ELF-1 (cell line): ENCODE measurements at regions not wholly inside any gene's neighbourhood (a gene's known extent, or its start where the extent isn't known, plus 50 kb on each side); places are given as distances from the start of the nearest gene placed in this dataset.
"Not testable (repeated sequence)": the region's sequence is repeated elsewhere in the genome, so short reads cannot be mapped to it uniquely, and the experiment has no call there.

Source experiments
- DNase-seq: peaks from one replicate; pipeline ENCODE4 v3.0.0-alpha.2; 2016; ENCODE audit warnings: low read depth, low spot score

DNA sequence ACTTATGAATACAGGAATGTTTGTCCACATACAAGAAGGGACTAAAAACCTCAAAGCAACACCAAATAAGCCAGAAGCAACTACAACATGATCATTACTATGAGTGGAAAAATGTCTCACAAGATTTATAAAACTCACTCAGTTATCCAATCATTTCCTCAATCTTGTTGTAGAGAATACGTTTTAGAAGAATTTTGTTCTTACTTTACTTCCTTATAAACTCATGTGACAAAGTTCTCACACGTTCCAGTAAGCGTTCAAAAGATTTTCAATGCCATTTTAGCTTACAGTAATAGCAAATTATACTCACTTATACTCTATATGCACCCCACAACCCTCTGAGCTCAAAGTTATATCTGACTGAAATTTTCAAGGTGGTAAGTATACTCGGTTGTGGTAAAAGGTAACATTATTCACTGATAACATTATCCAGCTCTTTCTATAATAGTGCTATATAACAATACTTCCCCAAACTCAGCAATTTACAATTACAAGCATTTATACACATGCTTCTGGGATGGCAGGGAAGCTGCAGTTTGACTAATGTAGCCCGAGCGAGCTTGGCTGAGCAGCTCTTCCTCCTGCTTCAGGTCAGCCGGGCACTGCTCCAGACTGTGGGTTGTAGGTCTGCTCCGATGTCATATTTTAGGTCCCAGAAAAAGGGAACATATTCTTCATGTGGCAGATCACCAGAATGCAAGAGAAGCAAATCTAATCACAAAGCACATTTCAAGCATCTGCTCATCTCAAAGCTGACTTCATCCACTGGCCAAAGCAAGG is 226.3 kb downstream of the RCHY1 start:
- no peak for DNase-seq

DNA sequence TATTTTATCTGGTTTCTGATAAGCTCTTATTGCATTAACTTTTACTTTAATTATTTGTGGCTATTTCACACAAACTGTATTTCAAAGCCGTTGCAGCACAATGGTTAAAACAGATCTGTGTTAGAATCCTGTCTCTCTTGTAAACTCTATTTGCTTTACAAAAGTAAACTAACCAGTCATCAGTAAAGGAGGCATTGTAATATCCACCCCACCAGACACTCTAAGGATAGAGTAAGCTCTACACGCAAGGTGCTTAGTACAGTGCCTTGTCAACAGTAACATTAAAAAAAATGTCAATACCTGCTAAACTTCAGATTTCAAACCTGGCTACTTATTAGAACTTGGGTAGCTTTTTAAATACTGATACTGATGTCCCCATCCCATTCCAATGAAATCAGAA is 228.4 kb downstream of the RCHY1 start:
- DNase-seq: no peak

DNA sequence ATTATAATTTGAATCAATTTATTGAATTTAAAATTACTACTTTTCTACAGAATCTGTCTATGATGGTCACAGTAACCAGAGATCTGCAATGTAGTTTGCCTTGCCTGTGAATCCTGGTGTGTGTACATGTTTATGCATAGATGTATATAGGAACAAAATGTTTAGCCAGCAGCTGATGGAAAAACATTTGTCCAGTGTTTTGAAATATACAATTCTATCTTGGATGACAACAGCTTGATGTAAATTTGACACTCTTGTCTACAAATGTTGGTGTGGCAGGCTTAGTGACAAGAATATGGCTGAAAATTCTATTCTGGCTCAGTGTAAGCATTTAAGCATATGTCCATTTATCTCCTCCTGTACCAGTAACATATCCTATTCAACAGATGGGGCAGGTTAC is 229.4 kb downstream of the RCHY1 start:
- DNase-seq: no peak

DNA sequence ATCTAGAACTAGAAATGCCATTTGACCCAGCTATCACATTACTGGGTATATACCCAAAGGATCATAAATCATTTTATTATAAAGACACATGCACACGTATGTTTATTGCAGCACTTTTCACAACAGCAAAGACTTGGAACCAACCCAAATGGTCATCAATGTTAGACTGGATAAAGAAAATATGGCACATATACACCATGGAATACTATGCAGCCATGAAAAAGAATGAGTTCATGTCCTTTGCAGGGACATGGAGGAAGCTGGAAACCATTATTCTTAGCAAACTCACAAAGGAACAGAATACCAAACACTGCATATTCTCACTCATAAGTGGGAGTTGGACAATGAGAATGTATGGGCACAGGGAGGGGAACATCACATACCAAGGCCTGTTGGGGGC is 233.7 kb downstream of the RCHY1 start:
- not testable (repeated sequence) for DNase-seq

DNA sequence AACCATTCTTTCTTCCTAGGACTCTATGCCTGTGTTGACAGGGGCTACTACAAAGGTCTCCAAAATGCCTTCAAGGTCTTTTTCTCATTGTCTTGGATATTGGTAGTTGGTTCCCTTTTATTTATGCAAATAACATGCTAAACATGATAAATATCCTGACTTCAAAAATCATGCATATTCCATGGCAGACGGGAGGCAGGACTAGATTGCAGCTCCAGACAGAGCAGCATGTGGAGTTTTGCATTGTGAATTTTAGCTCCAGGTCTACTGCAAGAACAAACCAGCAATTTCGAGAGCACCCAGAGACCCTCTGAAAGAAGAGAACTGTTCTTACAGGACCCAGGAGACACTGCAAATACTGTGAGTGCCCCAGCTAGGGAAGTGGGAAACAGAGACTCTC is 254.9 kb downstream of the RCHY1 start:
- DNase-seq: no peak

DNA sequence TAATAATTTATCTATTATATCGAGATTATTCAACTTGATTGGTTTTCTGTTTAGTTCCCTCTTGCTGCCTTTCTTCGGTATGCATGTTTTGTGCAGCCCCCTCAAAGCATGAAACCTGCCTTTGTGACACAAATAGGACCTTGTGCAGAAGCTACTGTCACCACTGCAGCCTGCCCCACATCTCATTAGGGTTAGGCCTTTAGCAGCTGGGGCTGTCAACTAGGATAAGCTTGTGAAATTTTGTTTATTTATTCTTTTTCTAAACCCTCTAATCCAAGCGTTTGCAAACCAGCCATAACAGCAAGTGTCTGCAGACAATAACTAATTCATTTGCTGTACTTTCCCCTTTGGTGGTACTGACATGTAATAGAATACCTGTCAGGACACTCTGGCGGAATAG is 258.9 kb downstream of the RCHY1 start:
- no peak for DNase-seq

DNA sequence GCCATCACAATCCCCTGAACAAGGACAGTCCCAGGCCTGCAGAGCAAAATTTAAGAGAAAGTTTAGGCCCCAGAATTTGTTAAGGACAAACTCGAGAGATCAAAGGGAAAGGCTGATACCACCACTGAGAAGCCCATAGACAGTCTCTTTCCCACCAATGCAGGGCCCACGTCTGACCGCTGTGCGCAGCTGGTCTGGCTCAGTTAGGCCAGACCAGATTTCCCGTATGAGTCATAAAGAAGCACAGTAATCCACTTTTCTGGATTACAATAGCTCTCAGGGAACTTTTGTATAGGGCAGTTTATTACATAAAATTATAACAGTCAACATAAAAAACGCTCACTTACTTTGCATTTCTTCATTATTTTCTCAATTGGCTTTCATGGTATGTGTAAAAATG is 259.5 kb downstream of the RCHY1 start:
- peak; percentile 45 for DNase-seq

DNA sequence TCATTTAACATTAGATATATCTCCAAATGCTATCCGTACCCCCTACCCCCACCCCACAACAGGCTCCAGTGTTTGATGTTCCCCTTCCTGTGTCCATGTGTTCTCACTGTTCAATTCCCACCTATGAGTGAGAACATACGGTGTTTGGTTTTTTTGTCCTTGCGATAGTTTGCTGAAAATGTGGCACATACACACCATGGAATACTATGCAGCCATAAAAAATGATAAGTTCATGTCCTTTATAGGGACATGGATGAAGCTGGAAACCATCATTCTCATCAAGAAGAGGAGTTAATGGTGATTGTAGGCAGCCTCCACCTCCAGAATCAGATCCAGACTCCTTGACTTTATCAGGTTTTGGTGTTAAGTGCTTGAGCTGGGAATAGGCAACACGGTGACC is 261.1 kb downstream of the RCHY1 start:
- not testable (repeated sequence) for DNase-seq

DNA sequence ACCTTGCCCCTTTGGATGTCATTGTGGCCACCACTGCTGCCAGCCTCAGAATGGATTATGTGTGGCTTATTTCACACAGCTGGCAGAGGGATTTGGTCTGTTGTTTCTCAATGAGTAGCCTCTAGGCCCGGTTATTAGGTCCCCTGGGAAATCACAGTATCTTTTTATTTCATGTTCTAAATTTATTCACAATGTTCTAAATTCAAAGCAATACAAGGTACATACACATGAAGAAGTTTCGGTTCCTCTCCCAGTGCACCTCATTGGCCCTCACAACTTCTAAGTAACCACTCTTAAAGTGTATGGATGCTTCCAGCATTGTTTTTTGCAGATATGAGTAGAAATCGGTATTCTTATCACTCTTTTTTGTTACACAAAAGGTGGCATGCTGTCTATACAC is 262.7 kb downstream of the RCHY1 start:
- DNase-seq: no peak

DNA sequence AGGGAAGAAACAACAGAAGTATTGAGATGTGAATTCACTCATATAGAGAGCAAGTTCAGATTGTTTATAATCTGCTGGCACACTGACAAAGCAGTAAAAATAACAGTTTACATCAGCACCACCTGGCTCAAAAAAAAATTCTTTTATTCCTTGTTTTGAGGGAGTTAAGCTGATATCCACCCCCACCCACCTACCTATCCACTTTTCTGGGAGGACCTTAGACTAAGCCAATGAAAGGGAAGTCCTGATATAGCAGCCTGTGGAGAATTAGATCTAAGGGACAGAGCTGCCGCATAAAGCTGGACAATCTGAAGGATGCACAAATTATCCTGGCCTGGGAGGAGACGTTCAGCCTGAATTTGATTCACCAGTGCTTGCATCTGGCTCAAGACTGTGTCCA is 264.5 kb downstream of the RCHY1 start:
- no peak for DNase-seq

DNA sequence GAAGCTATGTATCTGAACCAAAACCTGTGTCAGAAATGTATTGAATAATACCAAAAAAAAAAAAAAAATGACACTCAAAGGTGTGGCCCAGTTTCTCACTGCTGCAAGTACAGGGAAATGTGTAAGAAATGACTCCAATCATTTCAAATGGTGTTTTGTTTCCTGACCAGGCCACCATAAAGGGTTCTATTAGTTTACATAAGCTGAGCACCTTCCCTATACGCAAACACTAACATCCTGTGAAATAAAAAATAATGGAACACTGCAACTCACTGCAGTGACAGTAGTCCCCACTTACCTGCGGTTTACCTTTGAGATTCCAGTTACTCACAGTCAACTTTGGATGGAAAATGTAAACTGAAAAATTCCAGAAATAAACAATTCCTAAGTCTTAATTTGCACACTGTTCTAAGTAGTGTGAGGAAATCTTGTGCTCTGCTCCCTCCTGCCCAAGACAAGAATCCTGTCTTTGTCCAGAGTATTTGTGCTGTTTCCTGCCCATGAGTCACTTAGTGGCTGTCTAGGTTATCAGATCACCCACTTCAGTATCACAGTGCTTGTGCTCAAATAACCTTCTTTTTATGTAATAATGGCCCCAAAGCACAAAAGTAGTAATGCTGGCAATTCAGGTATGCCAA is 265.3 kb downstream of the RCHY1 start:
- DNase-seq: no peak

DNA sequence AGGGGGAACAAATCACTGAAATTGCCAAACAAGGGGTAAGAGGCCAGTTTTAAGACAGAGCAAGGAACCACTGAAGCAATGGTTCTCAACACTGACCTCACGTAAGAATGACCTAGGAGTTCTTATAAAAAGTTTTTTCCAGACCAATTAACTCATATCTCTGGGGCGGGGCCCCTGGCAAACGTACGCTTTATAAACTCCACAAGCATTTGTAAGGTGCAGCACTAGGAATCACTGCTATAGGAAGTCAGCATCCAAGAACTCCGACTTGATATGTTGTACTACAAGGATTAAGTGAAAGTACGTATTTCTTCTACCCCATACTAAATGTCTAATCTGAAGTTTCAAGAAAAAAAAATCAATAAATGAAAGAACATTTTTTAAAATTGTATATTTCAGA is 269.9 kb downstream of the RCHY1 start:
- DNase-seq: no peak

DNA sequence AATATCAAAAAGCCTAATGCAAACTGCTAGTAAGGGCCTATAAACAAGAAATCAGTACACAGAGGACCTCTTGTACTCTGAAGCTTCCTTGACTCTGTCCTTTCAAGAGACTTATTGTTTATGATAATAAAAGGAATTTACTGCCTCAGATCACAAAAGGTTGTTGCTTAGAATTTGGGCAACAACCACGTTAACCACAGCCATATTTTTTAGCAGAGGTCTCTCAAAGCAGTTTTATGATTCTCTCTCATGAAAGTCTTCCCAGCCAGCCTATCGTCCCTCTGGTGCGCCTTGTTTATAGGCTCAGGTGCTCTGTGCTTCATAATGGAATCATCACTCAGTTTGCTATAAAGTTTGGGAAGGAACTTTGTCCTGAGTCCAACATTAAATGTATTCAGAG is 270.6 kb downstream of the RCHY1 start:
- no peak for DNase-seq

DNA sequence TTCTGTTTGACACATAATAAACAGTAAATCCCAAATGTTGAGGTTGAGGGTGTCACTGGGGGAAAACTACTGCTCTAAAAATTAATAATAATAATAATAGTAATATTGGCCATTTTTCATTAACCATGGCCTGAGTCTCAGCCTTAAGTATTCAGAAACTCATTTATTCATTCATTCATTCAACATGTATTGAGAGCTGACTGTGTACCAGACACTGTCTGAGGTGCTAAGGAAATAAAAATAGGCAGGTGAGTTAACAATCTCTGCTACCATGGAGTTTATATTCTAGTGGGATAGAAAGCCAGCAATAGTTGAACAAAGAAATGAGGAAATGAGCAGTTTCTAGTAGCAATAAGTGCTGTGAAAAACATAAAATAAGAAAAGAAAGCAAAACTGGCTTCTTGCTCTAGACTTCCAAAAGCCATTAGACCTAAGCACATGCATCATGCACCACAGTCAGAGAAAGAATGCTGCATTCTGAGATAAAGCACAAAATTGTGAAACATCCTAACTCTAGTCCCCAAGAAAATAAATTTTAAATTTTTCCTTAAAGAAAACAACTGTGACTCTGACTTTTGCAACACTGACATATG is 278.7 kb downstream of the RCHY1 start:
- DNase-seq: no peak

DNA sequence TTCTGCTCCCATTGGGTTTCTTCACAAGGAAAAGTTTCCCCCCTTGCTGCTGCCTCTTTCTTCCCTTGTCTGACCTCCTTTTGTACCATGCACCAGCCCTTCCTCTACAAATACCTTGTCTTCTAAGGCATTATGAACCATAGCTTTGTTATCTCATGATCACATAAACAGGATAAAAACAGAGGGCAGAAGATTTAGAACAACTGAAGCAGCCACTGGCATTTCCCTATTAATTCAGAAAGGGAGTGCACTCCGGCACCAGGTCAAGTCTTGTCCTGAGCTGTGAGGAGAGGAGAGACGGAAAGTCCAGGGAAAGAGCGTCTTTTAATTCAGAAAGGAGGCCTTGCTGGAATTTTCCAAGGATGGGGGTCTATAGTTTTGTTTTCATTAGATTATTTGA is 281.7 kb downstream of the RCHY1 start:
- no peak for DNase-seq

DNA sequence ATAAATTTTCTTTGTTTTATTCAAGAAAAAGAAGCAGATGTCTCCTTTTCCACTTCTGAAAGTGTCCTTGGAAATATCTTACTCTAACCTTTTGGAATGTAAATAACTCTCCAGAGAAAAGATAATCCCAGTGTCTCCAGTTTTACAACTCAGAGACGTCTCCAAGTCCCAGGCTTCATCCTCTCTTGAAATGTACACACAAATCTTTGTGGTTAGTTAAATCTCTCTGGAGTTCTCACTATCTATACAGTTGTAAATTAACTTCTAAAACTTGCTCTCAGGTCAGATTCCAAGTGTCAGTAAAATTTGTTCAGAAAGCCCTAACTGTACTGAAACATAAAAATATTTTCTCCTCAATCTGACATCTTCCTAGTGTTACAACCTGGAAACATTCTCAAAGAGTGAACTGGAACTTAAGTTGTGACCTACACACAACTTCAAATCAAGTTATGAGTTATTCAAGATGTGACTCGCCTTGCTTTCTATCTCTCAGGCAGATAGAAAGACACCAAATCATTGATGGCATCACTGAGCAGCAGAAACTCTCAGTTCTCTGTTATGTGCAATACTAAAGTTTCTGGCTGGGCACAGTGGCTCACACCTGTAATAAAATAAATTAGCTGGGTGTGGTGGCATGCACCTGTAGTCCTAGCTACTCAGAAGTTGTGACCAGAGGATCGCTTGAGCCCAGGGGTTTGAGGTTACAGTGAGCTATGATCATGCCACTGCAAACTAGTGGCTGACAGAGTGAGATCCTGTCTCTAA is 284.2 kb downstream of the RCHY1 start:
- no peak for DNase-seq

DNA sequence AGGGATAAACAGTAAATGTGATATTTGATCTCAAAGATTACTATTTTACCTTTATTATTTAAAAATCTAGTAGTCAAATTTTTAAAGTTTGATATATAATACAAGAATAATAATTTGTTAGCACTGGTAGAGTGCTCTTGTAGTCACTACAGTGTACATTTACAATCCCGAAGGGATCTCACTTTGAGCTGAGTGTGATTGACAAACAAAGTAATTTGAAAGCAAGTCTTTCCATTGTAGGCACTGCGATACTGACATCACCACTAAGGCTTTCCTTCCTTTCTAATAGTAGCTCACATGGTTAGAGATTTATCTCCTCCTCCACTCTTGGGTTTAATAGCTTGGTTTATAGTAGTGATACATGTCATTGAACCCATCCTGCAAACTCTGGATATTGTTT is 280.6 kb downstream of the PARM1 start:
- no peak for DNase-seq

DNA sequence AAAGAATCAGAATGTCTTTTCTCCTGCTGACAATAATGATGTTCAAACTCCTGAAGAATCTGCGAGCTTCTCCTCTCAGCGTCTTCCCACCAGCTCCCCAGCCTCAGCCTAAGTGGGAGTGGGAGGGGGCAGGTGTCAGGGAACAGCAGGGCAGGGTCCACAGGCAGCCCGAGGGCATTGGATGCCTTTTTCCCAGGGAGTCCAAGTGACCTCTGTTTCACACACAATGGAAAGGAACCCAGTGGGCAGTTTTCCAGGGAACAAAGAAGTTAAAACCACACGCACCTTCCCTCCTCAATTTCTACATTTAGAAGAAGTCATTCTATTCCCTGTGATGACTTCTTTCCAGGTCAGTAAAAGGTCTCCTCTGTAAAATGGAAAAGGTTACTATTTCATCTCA is 278.5 kb downstream of the PARM1 start:
- peak; percentile 42 for DNase-seq

DNA sequence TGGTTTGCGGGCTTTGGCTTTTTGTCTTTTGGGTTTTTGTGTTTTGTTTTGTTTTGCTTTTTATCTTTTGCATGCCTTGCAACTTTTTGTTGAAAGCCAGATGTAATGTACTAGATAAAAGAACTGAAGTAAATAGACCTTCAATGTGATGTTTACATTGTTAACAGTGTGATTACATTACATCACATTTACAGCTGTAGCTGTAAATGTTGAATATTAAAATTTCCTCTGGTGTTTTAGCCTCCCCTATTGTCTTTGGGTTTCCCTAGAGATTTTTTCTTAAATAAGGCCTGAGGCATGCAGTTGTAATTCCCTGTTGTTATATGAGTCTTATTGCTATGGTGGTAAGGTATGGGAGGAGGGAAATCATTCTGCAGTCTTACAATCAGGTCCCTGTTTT is 275.0 kb downstream of the PARM1 start:
- no peak for DNase-seq

DNA sequence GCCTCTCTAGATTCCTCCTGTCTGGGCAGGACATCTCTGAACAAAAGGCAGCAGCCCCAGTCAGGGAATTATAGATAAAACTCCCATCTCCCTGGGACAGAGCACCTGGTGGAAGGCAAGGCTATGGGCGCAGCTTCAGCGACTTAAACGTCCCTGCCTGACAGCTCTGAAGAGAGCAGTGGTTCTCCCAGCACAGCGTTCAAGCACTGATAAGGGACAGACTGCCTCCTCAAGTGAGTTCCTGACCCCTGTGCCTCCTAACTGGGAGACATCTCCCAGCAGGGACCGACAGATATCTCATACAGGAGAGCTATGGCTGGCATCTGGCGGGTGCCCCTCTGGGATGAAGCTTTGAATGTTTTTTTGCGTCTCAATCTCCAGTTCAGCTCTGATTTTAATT is 262.2 kb downstream of the PARM1 start:
- no peak for DNase-seq

DNA sequence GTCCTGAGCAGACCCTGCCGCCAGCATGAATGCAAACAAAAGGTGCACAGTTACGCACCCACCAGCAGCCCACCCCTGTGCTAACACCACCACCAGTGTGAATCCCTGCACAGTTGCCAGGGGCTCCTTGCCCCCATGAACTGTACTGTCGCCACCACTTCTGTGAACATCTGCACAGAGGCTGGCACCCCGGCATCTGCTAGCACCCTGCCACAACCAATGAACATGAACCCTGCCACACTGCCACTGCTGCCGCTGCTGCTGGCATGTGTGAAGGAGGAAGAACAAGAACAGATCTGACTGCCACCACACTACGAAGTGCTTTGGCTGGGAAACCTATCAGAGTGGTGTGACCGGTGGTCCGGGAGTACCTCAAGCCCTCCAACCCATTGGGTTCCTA is 261.3 kb downstream of the PARM1 start:
- no peak for DNase-seq

DNA sequence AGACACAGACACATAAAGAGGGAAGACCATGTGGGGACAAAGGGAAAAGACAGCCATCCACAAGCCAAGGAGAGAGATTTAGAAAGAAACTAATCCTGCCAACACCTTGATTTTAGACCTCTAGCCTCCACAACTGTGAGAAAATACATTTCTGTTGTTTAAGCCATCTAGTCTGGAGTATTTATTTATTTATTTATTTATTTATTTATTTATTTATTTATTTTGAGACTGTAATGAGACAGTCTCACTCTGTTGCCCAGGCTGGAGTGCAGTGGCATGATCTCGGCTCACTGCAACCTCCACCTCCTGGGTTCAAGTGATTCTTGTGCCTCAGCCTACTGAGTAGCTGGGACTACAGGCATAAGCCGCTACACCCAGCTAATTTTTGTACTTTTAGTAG is 259.3 kb downstream of the PARM1 start:
- not testable (repeated sequence) for DNase-seq
